A549 (cell line): ENCODE measurements at regions not wholly inside any gene's neighbourhood (a gene's known extent, or its start where the extent isn't known, plus 50 kb on each side); places are given as distances from the start of the nearest gene placed in this dataset.

Experiments used
- CTCF ChIP-seq: fragments of >200 bp; sonication (Bioruptor Twin); formaldehyde crosslinking; IDR thresholded peaks from 3 replicates; pipeline ENCODE4 v1.5.1; 2016
- GATA3 ChIP-seq: IDR thresholded peaks from 2 replicates; pipeline ENCODE4 v1.6.1; 2012; ENCODE audit warnings: borderline replicate concordance
- HDAC2 ChIP-seq: fragments of 200-600 bp; sonication (generic); IDR thresholded peaks from 2 replicates; pipeline ENCODE4 v1.6.1; 2016
- KDM5A ChIP-seq: fragments of 200-600 bp; sonication (generic); IDR thresholded peaks from 2 replicates; pipeline ENCODE4 v1.6.1; 2016; ENCODE audit warnings: antibody characterized with exemption, mild to moderate bottlenecking
- POLR2A ChIP-seq: IDR thresholded peaks from 2 replicates; pipeline ENCODE4 v1.6.1; 2012; ENCODE audit warnings: mild to moderate bottlenecking, low read length
- RAD21 ChIP-seq, 2 experiments: fragments of >200 bp in 1 of 2; sonication (Bioruptor Twin) in 1 of 2; formaldehyde crosslinking in 1 of 2; IDR thresholded peaks in 1 of 2; conservative IDR thresholded peaks in 1 of 2; 2 replicates in 1 of 2; 3 replicates in 1 of 2; pipeline ENCODE4 v1.6.1; 2012 to 2018; ENCODE audit warnings: inconsistent platforms in 1 of 2
- RARB ChIP-seq: fragments of 250-450 bp; sonication (Bioruptor Pico); IDR thresholded peaks from 2 replicates; pipeline ENCODE4 v1.8.0; 2021; ENCODE audit warnings: mild to moderate bottlenecking, moderate library complexity
- REST ChIP-seq: fragments of 200-600 bp; sonication (generic); IDR thresholded peaks from 2 replicates; pipeline ENCODE4 v1.6.1; 2016; ENCODE audit warnings: antibody characterized with exemption, mild to moderate bottlenecking, moderate library complexity
- RNF2 ChIP-seq: fragments of 200-600 bp; sonication (generic); IDR thresholded peaks from 2 replicates; pipeline ENCODE4 v1.6.1; 2016; ENCODE audit warnings: low read depth, mild to moderate bottlenecking, antibody characterized with exemption, moderate library complexity, borderline replicate concordance
- ZNF302 ChIP-seq: fragments of 250-450 bp; sonication (Bioruptor Pico); IDR thresholded peaks from 2 replicates; pipeline ENCODE4 v1.9.0; 2021; ENCODE audit warnings: inconsistent platforms, mild to moderate bottlenecking, moderate library complexity

DNA sequence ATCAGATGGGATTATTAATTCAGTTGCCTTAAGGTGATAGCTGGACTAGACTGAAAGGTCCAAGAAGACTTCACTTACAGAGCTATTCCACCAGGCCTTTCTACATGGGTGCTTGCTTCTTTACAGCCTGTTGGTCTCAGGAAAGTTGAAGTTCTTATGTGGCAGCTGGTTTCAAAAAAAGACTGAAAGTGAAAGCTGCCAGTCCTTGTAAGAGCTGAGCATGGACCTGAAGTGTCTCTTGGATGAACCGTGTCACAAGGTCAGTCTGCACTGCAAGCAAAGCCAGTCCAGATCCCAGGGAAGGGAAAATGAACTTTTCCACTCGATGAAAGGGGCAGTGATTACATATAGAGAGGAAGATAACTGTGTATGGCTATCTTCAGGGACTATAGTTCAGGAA is 201.5 kb upstream of the LUZP2 start:
- no peak for TF ChIP-seq REST
- no peak for TF ChIP-seq HDAC2
- TF ChIP-seq GATA3 = no peak
- TF ChIP-seq RNF2 = no peak
- no peak for TF ChIP-seq CTCF
- TF ChIP-seq RARB (CRISPR knock-in tag) = no peak
- no peak for TF ChIP-seq POLR2A
- TF ChIP-seq KDM5A = no peak
- TF ChIP-seq ZNF302 (CRISPR knock-in tag) = no peak
- no peak for TF ChIP-seq RAD21 (conservative IDR thresholded peaks at IDR 0.05 in 1 of 2, IDR thresholded peaks at IDR 0.05 in 1 of 2)
